Esophagus muscularis mucosa (tissue), 3 donors: ENCODE measurements at regions not wholly inside any gene's neighbourhood (a gene's known extent, or its start where the extent isn't known, plus 50 kb on each side); places are given as distances from the start of the nearest gene placed in this dataset.

Experiments
- POLR2A ChIP-seq: fragments of 450-650 bp; IDR thresholded peaks from one replicate; pipeline ENCODE4 v1.6.1; 2017; ENCODE audit warnings: antibody characterized with exemption, moderate library complexity, mild to moderate bottlenecking, low read depth
- TF ChIP-seq, protein P1 (sequence below), 3 experiments: fragments of 200-600 bp in 2 of 3; fragments of 450-650 bp in 1 of 3; sonication (generic) in 2 of 3; IDR thresholded peaks; one replicate each; pipeline ENCODE4 v1.5.1; 2017 to 2019; ENCODE audit warnings: antibody characterized with exemption in 3 of 3, mild to moderate bottlenecking in 2 of 3, moderate library complexity in 1 of 3

DNA sequence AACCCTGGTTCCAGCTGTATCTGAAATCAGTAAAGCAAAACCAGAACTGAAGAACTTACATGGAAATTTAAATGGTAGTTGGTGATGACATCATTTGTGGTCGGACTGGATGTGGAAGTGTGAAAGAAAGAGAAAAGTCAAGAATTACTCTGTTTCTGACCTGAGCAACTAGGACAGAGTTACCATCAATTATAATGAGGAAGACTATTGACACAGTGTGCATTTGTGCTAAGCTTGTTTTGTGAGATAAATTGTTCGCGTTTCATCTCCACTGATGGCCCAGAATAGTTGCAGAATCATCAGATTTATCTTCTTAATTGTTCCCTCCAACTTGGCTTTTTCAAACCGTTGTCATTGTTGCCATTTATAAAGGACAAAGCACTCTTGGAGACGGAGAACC lies 410.6 kb upstream of the DEPDC1 start:
- TF ChIP-seq, protein P1, sequence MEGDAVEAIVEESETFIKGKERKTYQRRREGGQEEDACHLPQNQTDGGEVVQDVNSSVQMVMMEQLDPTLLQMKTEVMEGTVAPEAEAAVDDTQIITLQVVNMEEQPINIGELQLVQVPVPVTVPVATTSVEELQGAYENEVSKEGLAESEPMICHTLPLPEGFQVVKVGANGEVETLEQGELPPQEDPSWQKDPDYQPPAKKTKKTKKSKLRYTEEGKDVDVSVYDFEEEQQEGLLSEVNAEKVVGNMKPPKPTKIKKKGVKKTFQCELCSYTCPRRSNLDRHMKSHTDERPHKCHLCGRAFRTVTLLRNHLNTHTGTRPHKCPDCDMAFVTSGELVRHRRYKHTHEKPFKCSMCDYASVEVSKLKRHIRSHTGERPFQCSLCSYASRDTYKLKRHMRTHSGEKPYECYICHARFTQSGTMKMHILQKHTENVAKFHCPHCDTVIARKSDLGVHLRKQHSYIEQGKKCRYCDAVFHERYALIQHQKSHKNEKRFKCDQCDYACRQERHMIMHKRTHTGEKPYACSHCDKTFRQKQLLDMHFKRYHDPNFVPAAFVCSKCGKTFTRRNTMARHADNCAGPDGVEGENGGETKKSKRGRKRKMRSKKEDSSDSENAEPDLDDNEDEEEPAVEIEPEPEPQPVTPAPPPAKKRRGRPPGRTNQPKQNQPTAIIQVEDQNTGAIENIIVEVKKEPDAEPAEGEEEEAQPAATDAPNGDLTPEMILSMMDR (IDR thresholded peaks at IDR 0.05): no peak
- no peak for TF ChIP-seq POLR2A
